Epithelial cell of proximal tubule (primary cell): ENCODE measurements at regions not wholly inside any gene's neighbourhood (a gene's known extent, or its start where the extent isn't known, plus 50 kb on each side); places are given as distances from the start of the nearest gene placed in this dataset.

Experiments used
- DNase-seq: peaks from one replicate; pipeline ENCODE4 v3.0.0-alpha.2; 2011; ENCODE audit warnings: low read depth
- H3K4me3 ChIP-seq: 2 replicates; pipeline ENCODE4 v1.5.1; 2011; ENCODE audit warnings: low read depth, mild to moderate bottlenecking, low read length
- CTCF ChIP-seq: conservative IDR thresholded peaks from 2 replicates; pipeline ENCODE4 v1.5.1; 2012; ENCODE audit warnings: low read depth, mild to moderate bottlenecking, low read length

- no peak for DNase-seq
- no peak for TF ChIP-seq CTCF
- no peak overlapping the region for H3K4me3 ChIP-seq
Measured at GRCh38 chr13:75231235-75231634, 250.7 kb downstream of the TBC1D4 start.

GRCh38 chr13:75226733-75227435, 255.1 kb downstream of the TBC1D4 start:
- H3K4me3 ChIP-seq, result peak overlapping the region; percentile 2
- no peak for TF ChIP-seq CTCF
- DNase-seq, result peak; percentile 89

- peak; percentile 59 for DNase-seq
- peak; percentile 41 for TF ChIP-seq CTCF
- peak overlapping the region; percentile 2 for H3K4me3 ChIP-seq
Measured at GRCh38 chr13:75226092-75226491, 255.9 kb downstream of the TBC1D4 start.

- DNase-seq, result no peak
- TF ChIP-seq CTCF, result no peak
- no peak overlapping the region for H3K4me3 ChIP-seq
Measured at GRCh38 chr13:75225288-75226032, 256.5 kb downstream of the TBC1D4 start.

- no peak overlapping the region for H3K4me3 ChIP-seq
- TF ChIP-seq CTCF, result no peak
- no peak for DNase-seq
Measured at GRCh38 chr13:75224053-75224742, 257.8 kb downstream of the TBC1D4 start.

GRCh38 chr13:75222031-75222430, 259.9 kb downstream of the TBC1D4 start:
- no peak for DNase-seq
- no peak for TF ChIP-seq CTCF
- H3K4me3 ChIP-seq, result no peak overlapping the region
